ENCODE measurements at regions not wholly inside any gene's neighbourhood (a gene's known extent, or its start where the extent isn't known, plus 50 kb on each side); places are given as distances from the start of the nearest gene placed in this dataset.
A peak's percentile ranks its signal among the peaks of the same experiment; 100 is the strongest.

DNA sequence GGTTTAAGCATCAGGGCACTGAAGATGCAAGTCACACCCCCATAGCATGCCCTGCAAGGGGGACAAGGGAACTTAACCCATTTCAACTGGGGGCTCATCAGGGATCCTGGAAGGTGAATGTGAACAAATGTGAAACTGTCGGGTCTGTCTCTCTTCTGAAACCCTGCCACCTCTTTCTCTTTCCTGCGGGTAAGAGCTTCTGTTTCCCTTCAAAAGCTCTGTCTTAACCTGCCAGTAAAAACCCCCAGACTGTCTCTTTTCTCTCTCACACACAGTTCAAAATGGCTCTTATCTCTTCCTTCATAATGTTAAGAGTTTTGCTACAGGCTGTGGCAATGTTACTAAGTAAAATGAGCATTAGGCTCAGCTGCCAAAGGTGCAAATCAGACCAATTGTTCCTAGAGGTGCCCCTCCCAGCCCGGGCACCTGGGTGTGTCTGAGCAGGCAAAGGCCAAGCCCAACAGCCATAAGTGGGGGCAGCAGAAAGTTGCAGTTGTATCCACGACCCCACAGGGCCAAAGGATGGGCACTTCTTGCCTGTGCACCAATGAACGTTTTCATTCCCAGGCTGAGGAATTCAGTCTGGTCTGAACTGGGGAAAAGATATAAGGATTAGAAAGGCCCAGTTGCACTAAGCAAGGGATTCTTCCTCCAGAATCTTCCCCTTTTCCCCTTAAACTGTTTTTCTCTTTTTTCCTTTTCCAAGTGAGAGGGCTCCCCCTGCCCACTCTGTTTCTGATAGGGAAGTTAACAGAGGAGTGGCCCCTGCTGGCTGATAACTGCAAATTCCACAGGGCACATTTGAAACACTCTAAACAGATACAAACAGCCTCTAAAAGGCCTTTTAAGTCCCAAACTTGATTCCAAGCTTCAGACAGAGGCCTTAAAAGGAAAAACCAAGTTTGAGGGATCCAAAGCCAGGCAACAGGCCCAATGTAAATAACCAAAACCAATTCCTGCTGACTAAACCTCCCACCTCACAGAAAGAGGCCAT lies 113.8 kb upstream of the EPHA6 start:
- TF ChIP-seq CTCF (IDR thresholded peaks at IDR 0.05), result peak; percentile 50

GRCh38 chr3:96705895-96706294 lies 108.5 kb upstream of the EPHA6 start:
- no peak for TF ChIP-seq CTCF (IDR thresholded peaks at IDR 0.05)

- no peak for TF ChIP-seq CTCF (IDR thresholded peaks at IDR 0.05)
Observed at GRCh38 chr3:96706509-96706908, 107.9 kb upstream of the EPHA6 start.

- TF ChIP-seq CTCF (IDR thresholded peaks at IDR 0.05), result no peak
Observed at GRCh38 chr3:96711816-96712215, 102.6 kb upstream of the EPHA6 start.

DNA sequence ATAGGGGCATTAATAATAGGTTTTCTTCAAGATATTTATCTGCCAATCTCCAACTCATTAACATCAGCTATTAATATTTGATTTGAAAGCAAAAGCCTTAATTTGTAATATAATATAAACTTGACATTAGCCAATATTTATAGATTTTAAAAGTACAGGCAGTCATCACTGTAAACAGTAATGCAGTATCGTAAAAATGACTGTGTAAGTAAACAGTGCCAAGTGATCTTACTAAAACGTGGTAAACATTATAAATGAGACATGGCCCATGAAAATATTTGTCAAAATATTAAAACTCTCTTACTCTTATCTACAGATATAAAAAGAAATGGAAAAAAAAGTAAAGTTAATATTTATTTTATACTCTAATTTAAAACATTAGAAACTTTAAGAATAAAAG lies 101.6 kb upstream of the EPHA6 start:
- TF ChIP-seq CTCF (IDR thresholded peaks at IDR 0.05), result no peak

DNA sequence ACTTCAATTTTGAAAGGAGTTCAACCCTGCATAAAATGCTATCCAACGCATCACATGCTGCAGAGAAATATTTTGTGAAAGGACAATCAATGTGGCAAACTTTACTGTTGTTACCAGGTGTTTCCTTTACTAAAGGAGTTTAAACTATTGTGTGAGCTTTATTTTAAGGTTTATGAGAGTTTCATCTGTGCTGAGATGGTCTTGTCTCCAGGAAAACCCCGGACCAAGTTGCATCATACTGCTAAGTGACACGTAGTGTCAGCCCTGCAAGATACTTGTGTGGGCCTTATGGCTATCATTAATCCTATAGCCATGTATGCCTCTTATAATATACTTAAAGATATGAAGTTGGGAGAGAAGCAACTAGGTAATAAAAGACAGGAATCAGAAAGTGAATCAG lies 94.5 kb upstream of the EPHA6 start:
- TF ChIP-seq CTCF (IDR thresholded peaks at IDR 0.05), result no peak

GRCh38 chr3:96731031-96731430 lies 83.4 kb upstream of the EPHA6 start:
- no peak for TF ChIP-seq CTCF (IDR thresholded peaks at IDR 0.05)

Data from LNCAP (cell line).